SK-N-SH (cell line): ENCODE measurements at regions not wholly inside any gene's neighbourhood (a gene's known extent, or its start where the extent isn't known, plus 50 kb on each side); places are given as distances from the start of the nearest gene placed in this dataset.

Experiments used
- CTCF ChIA-PET: fragments of 300-600, 350-600 bp; formaldehyde crosslinking; extraction: SDS; loops from one replicate; lab custom pipeline; 2021; lab: Yijun Ruan, JAX
- POLR2A ChIA-PET: fragments of 350-600 bp; sonication (Branson Sonifier 250); formaldehyde crosslinking; extraction: SDS; loops from one replicate; lab custom pipeline; 2020; ENCODE audit warnings: antibody characterized with exemption, inconsistent platforms; lab: Yijun Ruan, JAX
- DNase-seq: peaks from one replicate; pipeline ENCODE4 v3.0.0; 2012
- H2AFZ ChIP-seq: fragments of 200-600 bp; sonication (generic); 2 replicates; pipeline ENCODE4 v1.8.1; 2016; ENCODE audit warnings: antibody characterized with exemption, mild to moderate bottlenecking, low read depth
- H3F3A ChIP-seq: fragments of 200-600 bp; sonication (generic); replicated peaks from 2 replicates; pipeline ENCODE3; 2016; ENCODE audit warnings: antibody characterized with exemption, mild to moderate bottlenecking; ENCODE audit not compliant: insufficient read depth
- H3K27ac ChIP-seq, 2 experiments: fragments of 200-500 bp in 1 of 2; fragments of 200-600 bp in 1 of 2; sonication (Bioruptor generic) in 1 of 2; sonication (generic), shearing (Covaris generic) in 1 of 2; 2 replicates each; pipeline versions ENCODE4 v1.5.1 to v1.6.1; 2014 to 2016; ENCODE audit warnings: low read depth in 2 of 2, inconsistent platforms in 1 of 2, low read length in 1 of 2, mild to moderate bottlenecking in 1 of 2, mixed read lengths in 1 of 2
- H3K27me3 ChIP-seq: fragments of 200-600 bp; sonication (generic), shearing (Covaris generic); 2 replicates; pipeline ENCODE4 v1.6.1; 2016; ENCODE audit warnings: mixed run types; ENCODE audit not compliant: insufficient read depth
- H3K36me3 ChIP-seq, 2 experiments: fragments of 200-500 bp in 1 of 2; fragments of 200-600 bp in 1 of 2; sonication (Bioruptor generic) in 1 of 2; sonication (generic) in 1 of 2; replicated peaks in 1 of 2; 2 replicates each; pipeline versions ENCODE3 to v1.5.1; 2014 to 2016; ENCODE audit warnings: low read length in 1 of 2, mild to moderate bottlenecking in 1 of 2; ENCODE audit not compliant: insufficient read depth in 2 of 2, control insufficient read depth in 1 of 2
- H3K4me1 ChIP-seq, 2 experiments: fragments of 200-500 bp in 1 of 2; fragments of 200-600 bp in 1 of 2; sonication (Bioruptor generic) in 1 of 2; sonication (generic), shearing (Covaris generic) in 1 of 2; 2 replicates each; pipeline versions ENCODE4 v1.5.1 to v1.6.1; 2014 to 2016; ENCODE audit warnings: low read depth in 1 of 2, low read length in 1 of 2, mixed run types in 1 of 2; ENCODE audit not compliant: insufficient read depth in 2 of 2, control insufficient read depth in 1 of 2
- H3K4me2 ChIP-seq: fragments of 200-600 bp; sonication (generic), shearing (Covaris generic); 2 replicates; pipeline ENCODE4 v1.6.1; 2017; ENCODE audit warnings: mixed run types
- H3K4me3 ChIP-seq, 2 experiments: fragments of 200-500 bp in 1 of 2; fragments of 200-600 bp in 1 of 2; sonication (Bioruptor generic) in 1 of 2; sonication (generic), shearing (Covaris generic) in 1 of 2; 2 replicates each; pipeline versions ENCODE4 v1.5.1 to v1.8.1; 2014 to 2016; ENCODE audit warnings: low read depth in 2 of 2, inconsistent platforms in 1 of 2, low read length in 1 of 2, mild to moderate bottlenecking in 1 of 2, mixed read lengths in 1 of 2, moderate library complexity in 1 of 2
- H3K79me2 ChIP-seq: fragments of 200-600 bp; sonication (generic); 2 replicates; pipeline ENCODE4 v1.8.1; 2017; ENCODE audit warnings: mild to moderate bottlenecking; ENCODE audit not compliant: insufficient read depth
- H3K9ac ChIP-seq: fragments of 200-600 bp; sonication (generic); 2 replicates; pipeline ENCODE4 v1.6.1; 2017; ENCODE audit warnings: mixed run types
- H3K9me2 ChIP-seq: fragments of 200-600 bp; sonication (generic); 2 replicates; pipeline ENCODE4 v1.6.1; 2017; ENCODE audit warnings: mixed run types
- H3K9me3 ChIP-seq: fragments of 200-600 bp; sonication (generic); 2 replicates; pipeline ENCODE4 v1.6.1; 2017; ENCODE audit warnings: mixed run types, mild to moderate bottlenecking, moderate library complexity
- H4K20me1 ChIP-seq: fragments of 200-600 bp; sonication (generic); 2 replicates; pipeline ENCODE4 v1.6.1; 2017; ENCODE audit warnings: mild to moderate bottlenecking, mixed run types; ENCODE audit not compliant: insufficient read depth
- CHD2 ChIP-seq: fragments of 150-350 bp; IDR thresholded peaks from 2 replicates; pipeline ENCODE4 v1.6.1; 2018; ENCODE audit warnings: low read length; ENCODE audit not compliant: partially characterized antibody
- ELF1 ChIP-seq: IDR thresholded peaks from 2 replicates; pipeline ENCODE4 v1.4.0; 2012
- EZH2phosphoT487 ChIP-seq: fragments of 200-600 bp; sonication (generic); IDR thresholded peaks from 2 replicates; pipeline ENCODE4 v1.6.1; 2017; ENCODE audit warnings: low read depth, mixed run types, mild to moderate bottlenecking, antibody characterized with exemption, moderate library complexity, borderline replicate concordance
- FOSL2 ChIP-seq: IDR thresholded peaks from 2 replicates; pipeline ENCODE4 v1.4.0; 2012; ENCODE audit warnings: low read depth, mild to moderate bottlenecking, moderate library complexity, borderline replicate concordance
- FOXJ3 ChIP-seq: sonication (generic); formaldehyde crosslinking; IDR thresholded peaks from 2 replicates; pipeline ENCODE4 v1.5.1; 2020; ENCODE audit warnings: mild to moderate bottlenecking, missing genetic modification reagents
- FOXM1 ChIP-seq: IDR thresholded peaks from 2 replicates; pipeline ENCODE4 v1.4.0; 2012; ENCODE audit warnings: low read depth, mild to moderate bottlenecking
- GABPA ChIP-seq: IDR thresholded peaks from 2 replicates; pipeline ENCODE4 v1.4.0; 2012; ENCODE audit warnings: low read depth, mild to moderate bottlenecking
- JUND ChIP-seq: IDR thresholded peaks from 2 replicates; pipeline ENCODE4 v1.4.0; 2012
- MAX ChIP-seq: IDR thresholded peaks from 2 replicates; pipeline ENCODE4 v1.4.0; 2012; ENCODE audit warnings: low read depth
- NRF1 ChIP-seq: IDR thresholded peaks from 2 replicates; pipeline ENCODE4 v1.6.1; 2012; ENCODE audit warnings: low read depth, mild to moderate bottlenecking, low read length
- RAD21 ChIP-seq: IDR thresholded peaks from 2 replicates; pipeline ENCODE4 v1.6.1; 2012; ENCODE audit warnings: mild to moderate bottlenecking, low read length
- RCOR1 ChIP-seq: fragments of 150-350 bp; IDR thresholded peaks from 2 replicates; pipeline ENCODE4 v1.6.1; 2017; ENCODE audit warnings: antibody characterized with exemption, low read length
- RFX5 ChIP-seq: IDR thresholded peaks from 2 replicates; pipeline ENCODE4 v1.6.1; 2012; ENCODE audit warnings: mild to moderate bottlenecking, improper control_type of control experiment, low read length
- RXRA ChIP-seq: IDR thresholded peaks from 2 replicates; pipeline ENCODE4 v1.4.0; 2012; ENCODE audit warnings: low read depth, mild to moderate bottlenecking, borderline replicate concordance
- SIN3A ChIP-seq: IDR thresholded peaks from 2 replicates; pipeline ENCODE4 v1.6.1; 2012; ENCODE audit warnings: low read depth, mild to moderate bottlenecking, low read length, moderate library complexity, borderline replicate concordance
- SMC3 ChIP-seq: IDR thresholded peaks from 2 replicates; pipeline ENCODE4 v1.6.1; 2012; ENCODE audit warnings: low read depth, low read length, improper control_type of control experiment
- TAF1 ChIP-seq: IDR thresholded peaks from 2 replicates; pipeline ENCODE4 v1.6.1; 2012; ENCODE audit warnings: low read depth, mild to moderate bottlenecking, low read length, moderate library complexity, borderline replicate concordance
- TCF12 ChIP-seq: IDR thresholded peaks from 2 replicates; pipeline ENCODE4 v1.4.0; 2012
- TEAD4 ChIP-seq: IDR thresholded peaks from 2 replicates; pipeline ENCODE4 v1.4.0; 2012; ENCODE audit warnings: mild to moderate bottlenecking, borderline replicate concordance; ENCODE audit not compliant: insufficient read depth
- USF1 ChIP-seq: IDR thresholded peaks from 2 replicates; pipeline ENCODE4 v1.4.0; 2012; ENCODE audit warnings: low read depth, borderline replicate concordance
- USF2 ChIP-seq: fragments of 150-350 bp; IDR thresholded peaks from 2 replicates; pipeline ENCODE4 v1.6.1; 2017; ENCODE audit warnings: antibody characterized with exemption, low read length, low read depth, borderline replicate concordance
- WGBS: methylation state at CpG from one replicate; pipeline ENCODE4 v1.1.6; 2017; ENCODE audit warnings: low lambda C conversion rate; 5-methylcytosine and 5-hydroxymethylcytosine counted together
- TF ChIP-seq, protein P1 (sequence below): fragments of 150-350 bp; IDR thresholded peaks from 2 replicates; pipeline ENCODE4 v1.6.1; 2016; ENCODE audit warnings: mild to moderate bottlenecking, low read depth, low read length

- no peak for TF ChIP-seq GABPA
- no peak for TF ChIP-seq TEAD4
These were observed 311.8 kb upstream of the B3GALT2 start (continued) for GRCh38 chr1:193498088-193498655.

- WGBS, result 32% methylated on average over 2 of the region's 2 CpGs
- no peak overlapping the region for H3K4me3 ChIP-seq
These were observed 308.0 kb upstream of the B3GALT2 start for GRCh38 chr1:193494368-193494767.

DNA sequence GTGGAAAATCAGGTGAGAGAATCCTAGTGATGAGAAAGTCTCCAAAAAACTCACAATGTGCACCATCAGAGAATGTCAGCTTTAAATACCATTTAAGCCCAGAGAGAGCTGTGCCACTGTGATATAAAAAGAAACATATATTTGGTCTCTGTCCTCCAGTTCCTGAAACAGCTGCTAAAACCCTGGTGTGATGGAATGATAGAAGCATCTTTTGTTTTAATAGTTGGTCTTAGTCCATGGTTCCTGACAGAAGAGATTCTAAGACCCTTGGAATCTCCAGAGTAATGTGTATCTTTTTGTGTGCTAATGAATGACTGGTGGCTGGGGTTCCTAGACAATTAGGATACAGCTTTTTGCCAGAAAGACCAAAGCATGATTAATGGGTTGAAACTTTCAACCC lies 302.8 kb upstream of the B3GALT2 start:
- TF ChIP-seq, protein P1, sequence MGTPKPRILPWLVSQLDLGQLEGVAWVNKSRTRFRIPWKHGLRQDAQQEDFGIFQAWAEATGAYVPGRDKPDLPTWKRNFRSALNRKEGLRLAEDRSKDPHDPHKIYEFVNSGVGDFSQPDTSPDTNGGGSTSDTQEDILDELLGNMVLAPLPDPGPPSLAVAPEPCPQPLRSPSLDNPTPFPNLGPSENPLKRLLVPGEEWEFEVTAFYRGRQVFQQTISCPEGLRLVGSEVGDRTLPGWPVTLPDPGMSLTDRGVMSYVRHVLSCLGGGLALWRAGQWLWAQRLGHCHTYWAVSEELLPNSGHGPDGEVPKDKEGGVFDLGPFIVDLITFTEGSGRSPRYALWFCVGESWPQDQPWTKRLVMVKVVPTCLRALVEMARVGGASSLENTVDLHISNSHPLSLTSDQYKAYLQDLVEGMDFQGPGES, result no peak
- no peak for TF ChIP-seq FOSL2
- no peak for TF ChIP-seq JUND
- no peak for TF ChIP-seq TAF1
- no peak for TF ChIP-seq FOXJ3
- TF ChIP-seq USF2, result no peak
- no peak for TF ChIP-seq TEAD4
- no peak for TF ChIP-seq MAX
- no peak for TF ChIP-seq TCF12
- TF ChIP-seq RFX5, result no peak
- no peak for TF ChIP-seq EZH2phosphoT487
- no peak for TF ChIP-seq GABPA
- TF ChIP-seq USF1, result no peak
- TF ChIP-seq RXRA, result no peak
- no peak for TF ChIP-seq ELF1
- TF ChIP-seq RAD21, result no peak
- Histone ChIP-seq H3F3A (no peaks in the 10 kb centered on the region), H4K20me1 (no peaks in the 10 kb centered on the region), H3K36me3 (no peaks in the 10 kb centered on the region), H3K4me2 (no peak overlapping the region), H3K27ac (no peak overlapping the region), H3K4me1 (no peaks in the 10 kb centered on the region), H3K4me3 (no peak overlapping the region), H3K9me3 (no peaks in the 10 kb centered on the region), H2AFZ (no peak overlapping the region), H3K79me2 (no peaks in the 10 kb centered on the region), H3K9me2 (no peaks in the 10 kb centered on the region), H3K9ac (no peak overlapping the region), H3K27me3 (no peaks in the 10 kb centered on the region)
- no peak for DNase-seq
- POLR2A ChIA-PET, result no interaction called here
- CTCF ChIA-PET, result no interaction called here

More at GRCh38 chr1:193494368-193494767, 308.0 kb upstream of the B3GALT2 start:
- Histone ChIP-seq H3K27ac (no peak overlapping the region), H3K9me2 (no peaks in the 10 kb centered on the region), H3K4me2 (no peak overlapping the region), H4K20me1 (no peaks in the 10 kb centered on the region), H2AFZ (no peak overlapping the region), H3K79me2 (no peaks in the 10 kb centered on the region), H3K9ac (no peak overlapping the region), H3K27me3 (no peaks in the 10 kb centered on the region), H3K4me1 (no peaks in the 10 kb centered on the region), H3K9me3 (no peaks in the 10 kb centered on the region), H3K36me3 (no peaks in the 10 kb centered on the region), H3F3A (no peaks in the 10 kb centered on the region)
- CTCF ChIA-PET, result no interaction called here
- POLR2A ChIA-PET, result no interaction called here
- TF ChIP-seq CHD2 (no peak), TEAD4 (no peak), ELF1 (no peak), MAX (no peak), USF1 (no peak), JUND (no peak), NRF1 (no peak), FOXJ3 (no peak), SMC3 (no peak), FOXM1 (no peak), RCOR1 (no peak), GABPA (no peak), FOSL2 (no peak), RAD21 (no peak), SIN3A (no peak)
- no peak for DNase-seq
